ENCODE measurements at regions not wholly inside any gene's neighbourhood (a gene's known extent, or its start where the extent isn't known, plus 50 kb on each side); places are given as distances from the start of the nearest gene placed in this dataset.

GRCh38 chr13:44004878-44005277, 125.2 kb downstream of the LACC1 start:
- DNase-seq (ENCODE audit: low read depth) = peak; percentile 54
- no peak for TF ChIP-seq CTCF (IDR thresholded peaks at IDR 0.05; ENCODE audit: insufficient read depth, low read length, poor library complexity, severe bottlenecking)
- no peak overlapping the region for H3K4me3 ChIP-seq (ENCODE audit: low read depth, low read length)
- H3K36me3 ChIP-seq (ENCODE audit: control insufficient read depth, insufficient read depth, low read length) = no peaks in the 10 kb centered on the region
- H3K27me3 ChIP-seq (ENCODE audit: control insufficient read depth, insufficient read depth, low read length) = no peaks in the 10 kb centered on the region

GRCh38 chr13:44007451-44007850, 127.7 kb downstream of the LACC1 start:
- Histone ChIP-seq H3K27me3 (ENCODE audit: control insufficient read depth, insufficient read depth, low read length) (no peaks in the 10 kb centered on the region), H3K36me3 (ENCODE audit: control insufficient read depth, insufficient read depth, low read length) (no peaks in the 10 kb centered on the region), H3K4me3 (ENCODE audit: low read depth, low read length) (no peak overlapping the region)
- no peak for DNase-seq (ENCODE audit: low read depth)
- no peak for TF ChIP-seq CTCF (IDR thresholded peaks at IDR 0.05; ENCODE audit: insufficient read depth, low read length, poor library complexity, severe bottlenecking)

DNA sequence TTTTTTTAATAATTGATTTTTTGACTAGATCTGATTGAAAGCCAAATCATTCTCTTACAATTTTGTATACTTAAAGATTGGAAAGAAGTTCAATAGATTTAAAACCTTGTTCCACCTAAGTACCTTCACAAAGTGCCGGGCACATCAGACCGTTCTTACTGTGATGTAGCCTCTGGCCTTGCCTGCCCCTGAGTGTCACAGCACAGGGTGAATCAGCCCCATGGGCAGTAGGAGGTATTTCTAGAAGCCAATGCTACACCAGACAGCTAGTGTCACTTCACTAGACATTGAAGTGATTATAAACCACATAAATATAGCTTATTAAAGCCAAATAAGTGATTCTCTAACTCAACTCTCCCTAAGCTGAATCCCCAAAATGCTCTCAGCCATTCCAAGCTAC, 131.3 kb downstream of the LACC1 start:
- Histone ChIP-seq H3K4me3 (ENCODE audit: low read depth, low read length) (no peak overlapping the region), H3K36me3 (ENCODE audit: control insufficient read depth, insufficient read depth, low read length) (no peaks in the 10 kb centered on the region), H3K27me3 (ENCODE audit: control insufficient read depth, insufficient read depth, low read length) (no peaks in the 10 kb centered on the region)
- no peak for DNase-seq (ENCODE audit: low read depth)
- TF ChIP-seq CTCF (IDR thresholded peaks at IDR 0.05; ENCODE audit: insufficient read depth, low read length, poor library complexity, severe bottlenecking) = no peak

DNA sequence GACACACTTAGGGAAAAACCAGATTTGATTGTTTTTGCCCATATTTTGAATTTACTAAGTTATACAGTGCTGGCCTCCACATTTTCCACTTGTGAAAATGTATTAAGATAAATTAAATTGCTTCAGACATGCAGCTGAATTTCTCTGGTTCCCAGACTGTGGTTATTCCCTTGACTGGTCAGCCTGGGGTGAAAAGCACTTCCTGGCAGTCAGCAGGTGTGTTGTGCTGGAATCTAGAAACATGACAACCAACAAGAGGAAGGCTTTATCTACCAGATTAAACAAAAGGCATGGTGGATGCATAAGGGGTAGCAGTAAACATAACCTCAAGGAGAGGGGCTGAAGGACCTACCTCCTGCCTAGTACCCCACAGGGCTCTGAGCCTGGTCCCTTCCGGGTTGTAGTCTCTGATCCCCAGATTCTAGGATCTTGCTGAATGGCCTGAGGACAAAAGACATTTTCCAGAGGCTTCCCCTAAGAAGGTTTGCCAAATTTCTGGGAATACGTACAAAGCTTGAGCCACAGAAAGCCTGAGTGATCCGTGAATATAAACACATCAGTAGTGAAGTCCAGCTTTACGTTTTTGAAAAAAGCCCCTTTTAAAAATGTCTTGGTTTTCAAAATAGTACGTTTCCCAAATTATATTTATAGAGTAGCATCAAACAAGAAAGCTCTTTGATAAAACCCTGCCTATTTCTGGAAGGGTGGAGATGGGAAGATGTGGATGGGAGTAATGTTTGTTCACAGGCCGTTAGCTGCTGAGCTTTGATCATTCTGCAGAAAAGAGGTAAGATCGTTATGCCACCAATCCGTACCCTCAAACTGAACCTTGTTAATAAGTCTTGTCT, 133.4 kb downstream of the LACC1 start:
- peak; percentile 88 for DNase-seq (ENCODE audit: low read depth)
- no peak for TF ChIP-seq CTCF (IDR thresholded peaks at IDR 0.05; ENCODE audit: insufficient read depth, low read length, poor library complexity, severe bottlenecking)
- no peaks in the 10 kb centered on the region for H3K27me3 ChIP-seq (ENCODE audit: control insufficient read depth, insufficient read depth, low read length)

GRCh38 chr13:44013758-44014291, 134.1 kb downstream of the LACC1 start:
- TF ChIP-seq CTCF (IDR thresholded peaks at IDR 0.05; ENCODE audit: insufficient read depth, low read length, poor library complexity, severe bottlenecking) = no peak
- H3K36me3 ChIP-seq (ENCODE audit: control insufficient read depth, insufficient read depth, low read length) = no peaks in the 10 kb centered on the region
- H3K27me3 ChIP-seq (ENCODE audit: control insufficient read depth, insufficient read depth, low read length) = no peaks in the 10 kb centered on the region
- no peak overlapping the region for H3K4me3 ChIP-seq (ENCODE audit: low read depth, low read length)
- DNase-seq (ENCODE audit: low read depth) = peak; percentile 98

More for the DNA sequence above, 133.4 kb downstream of the LACC1 start:
- no peak overlapping the region for H3K4me3 ChIP-seq (ENCODE audit: low read depth, low read length)
- H3K36me3 ChIP-seq (ENCODE audit: control insufficient read depth, insufficient read depth, low read length) = no peaks in the 10 kb centered on the region
